ENCODE measurements at regions not wholly inside any gene's neighbourhood (a gene's known extent, or its start where the extent isn't known, plus 50 kb on each side); places are given as distances from the start of the nearest gene placed in this dataset.
"Not testable (repeated sequence)": the region's sequence is repeated elsewhere in the genome, so short reads cannot be mapped to it uniquely, and the experiment has no call there.

DNA sequence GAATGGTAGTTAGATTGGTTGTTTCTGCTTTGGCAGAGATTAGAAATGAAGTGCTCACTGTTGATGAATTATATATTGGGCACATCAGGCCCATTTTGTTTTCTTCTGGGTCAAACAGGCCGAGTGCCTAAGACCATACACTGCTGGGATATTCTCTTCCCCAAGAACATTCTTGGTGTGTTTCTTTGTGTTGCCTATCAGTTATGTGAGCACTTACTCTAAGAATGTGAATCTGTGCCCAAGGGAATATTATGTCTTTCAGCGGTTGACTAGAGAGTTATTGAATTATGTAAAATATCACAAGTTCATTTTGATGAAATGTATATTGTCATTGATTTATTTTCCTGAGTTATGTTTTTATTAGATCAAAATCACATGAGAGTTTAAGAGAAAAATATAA lies 255.5 kb upstream of the SMIM30 start:
- DNase-seq = no peak

DNA sequence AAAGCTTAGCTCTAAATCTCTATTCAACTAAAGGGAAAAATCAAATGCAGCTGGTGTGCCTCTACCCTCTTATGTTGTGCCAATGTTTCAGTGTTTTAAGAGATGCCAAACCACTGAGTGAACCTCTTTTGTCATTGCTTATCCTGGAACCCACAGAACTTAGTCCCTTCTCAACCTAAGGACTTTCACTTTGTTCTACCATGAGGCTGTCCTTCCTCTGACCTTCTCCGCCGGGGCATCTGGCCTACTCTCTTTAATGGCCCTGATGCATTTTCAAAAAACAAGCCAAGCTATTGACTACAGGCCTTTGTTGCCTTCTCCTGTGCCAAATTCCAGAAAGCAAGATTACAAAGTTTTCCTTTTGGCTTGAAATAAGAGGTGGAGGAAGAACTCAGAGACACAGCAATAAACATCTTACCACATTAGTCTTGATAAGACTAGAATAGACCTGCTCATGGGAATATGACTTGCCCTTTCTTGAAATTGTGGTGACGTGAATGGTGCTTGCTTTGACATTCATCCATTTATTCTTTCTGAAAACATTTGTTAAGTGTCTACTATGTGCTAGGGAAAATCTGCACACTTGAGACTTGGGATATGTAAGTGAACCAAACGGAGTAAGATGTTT lies 253.2 kb upstream of the SMIM30 start:
- DNase-seq = no peak

DNA sequence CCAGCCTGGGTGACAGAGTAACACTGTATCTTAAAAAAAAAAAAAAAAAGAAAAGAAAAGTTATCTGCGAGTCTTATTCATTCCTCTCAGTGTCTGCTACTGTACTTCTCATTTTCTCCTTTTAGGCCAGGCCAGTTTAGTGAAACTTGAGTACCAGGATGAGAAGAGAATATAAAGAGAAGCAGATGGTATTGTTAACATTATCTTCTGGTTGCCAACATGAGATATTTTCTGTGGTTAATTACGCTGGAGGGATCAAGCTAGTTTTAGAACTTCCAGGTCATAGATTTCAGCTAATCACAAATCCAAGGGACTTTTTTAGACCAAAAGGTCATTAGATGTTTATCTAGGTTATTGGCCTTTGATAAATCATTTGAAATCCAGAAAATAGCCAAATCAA lies 252.6 kb upstream of the SMIM30 start:
- no peak for DNase-seq

- no peak for DNase-seq
These were observed 249.9 kb upstream of the SMIM30 start for GRCh38 chr7:113368256-113368655.

- no peak for DNase-seq
These were observed 248.8 kb upstream of the SMIM30 start for GRCh38 chr7:113367041-113367586.

GRCh38 chr7:113366122-113366521 lies 247.8 kb upstream of the SMIM30 start:
- DNase-seq = no peak

DNA sequence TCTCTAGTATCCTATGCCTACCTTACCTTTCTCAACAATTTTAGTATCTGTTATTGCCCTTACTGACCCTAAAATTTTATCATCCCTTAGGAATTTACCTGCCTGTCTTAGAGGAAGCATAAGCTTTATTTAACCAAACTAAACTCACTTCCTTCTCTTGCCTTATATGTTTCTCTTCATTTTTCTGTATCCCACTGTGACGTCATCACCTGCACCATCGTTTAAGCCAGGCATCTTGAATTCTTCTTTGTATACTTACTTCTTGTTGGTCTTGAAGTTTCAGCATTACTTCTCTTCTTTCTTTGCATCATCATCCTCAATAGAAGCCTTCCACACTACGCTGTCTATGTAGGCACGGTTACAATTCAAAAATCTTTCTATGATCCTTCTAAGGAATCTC lies 231.0 kb upstream of the SMIM30 start:
- no peak for DNase-seq

DNA sequence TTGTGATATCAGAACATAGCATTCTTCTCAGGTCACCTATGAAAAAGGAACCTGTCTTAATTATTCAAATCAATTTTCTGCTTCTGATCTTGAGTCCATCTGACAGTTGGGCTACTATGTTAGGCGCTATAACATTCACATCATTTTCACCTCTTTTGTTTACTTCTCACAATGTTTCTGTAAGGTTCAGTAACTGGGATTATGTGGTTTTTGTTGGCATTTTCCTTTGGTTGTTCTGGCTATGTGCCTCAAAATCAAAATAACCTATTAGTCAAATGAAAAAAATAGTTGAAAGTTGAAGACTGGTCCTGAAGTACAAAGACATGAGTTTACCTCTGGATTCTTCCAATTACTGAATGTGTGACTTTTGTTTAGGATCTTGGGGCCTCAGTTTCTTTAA lies 221.3 kb upstream of the SMIM30 start:
- no peak for DNase-seq

- DNase-seq = no peak
These were observed 219.8 kb upstream of the SMIM30 start for GRCh38 chr7:113338071-113338696.

GRCh38 chr7:113336838-113337237 lies 218.5 kb upstream of the SMIM30 start:
- DNase-seq = not testable (repeated sequence)

DNA sequence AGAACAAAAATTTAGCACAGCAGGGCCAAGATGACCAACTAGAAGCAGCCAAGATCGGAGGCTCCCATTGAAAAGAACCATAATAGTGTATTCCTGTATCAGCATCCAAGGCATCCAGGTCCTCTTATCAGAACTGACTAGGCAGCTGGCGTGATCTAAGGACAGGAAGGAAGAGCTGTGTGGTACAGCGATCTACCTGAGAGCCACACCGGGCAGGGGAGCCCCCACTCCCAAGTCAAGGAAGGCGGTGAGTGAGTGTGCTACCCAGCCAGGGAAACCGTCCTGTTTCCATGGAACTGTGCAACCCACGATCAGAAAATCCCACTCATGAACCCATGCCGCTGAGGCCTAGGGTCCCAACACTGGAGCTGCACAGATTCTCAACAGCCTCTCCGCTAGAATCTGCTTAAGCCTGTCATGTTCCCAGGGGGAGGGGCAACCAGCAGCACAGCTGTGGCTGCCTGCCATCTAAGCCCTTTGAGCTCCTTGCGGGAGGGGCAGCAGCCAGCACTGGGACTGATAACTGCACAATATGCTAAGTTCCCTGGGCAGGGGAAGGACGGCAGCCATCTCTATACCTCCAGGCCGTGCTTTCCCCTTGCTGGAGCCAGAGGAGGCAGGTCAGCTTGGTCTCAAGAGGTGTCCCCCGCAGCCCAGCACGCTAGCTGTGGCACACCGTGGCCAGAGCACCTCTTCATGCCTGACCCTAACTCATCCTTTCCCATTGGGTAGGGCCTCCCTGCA lies 213.0 kb upstream of the SMIM30 start:
- DNase-seq = no peak

DNA sequence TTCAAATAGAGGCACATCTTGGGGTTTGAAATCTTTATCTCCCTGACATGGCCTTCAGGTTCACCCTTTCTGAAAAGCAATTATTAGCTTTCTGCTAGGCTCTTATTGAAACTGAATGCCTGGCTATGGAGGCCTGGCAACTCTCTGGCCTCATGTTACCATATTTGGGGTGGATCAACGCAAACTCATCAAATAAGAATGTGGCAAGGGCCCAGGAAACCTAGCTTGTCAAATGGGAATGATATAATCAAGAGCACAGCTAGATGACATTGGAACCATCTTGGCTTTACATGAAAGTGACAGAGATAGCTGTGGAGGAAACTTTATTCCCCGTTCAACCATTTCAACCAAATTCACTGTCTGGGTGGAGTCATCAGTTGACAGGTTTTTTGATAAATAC lies 202.8 kb upstream of the SMIM30 start:
- DNase-seq = no peak

DNA sequence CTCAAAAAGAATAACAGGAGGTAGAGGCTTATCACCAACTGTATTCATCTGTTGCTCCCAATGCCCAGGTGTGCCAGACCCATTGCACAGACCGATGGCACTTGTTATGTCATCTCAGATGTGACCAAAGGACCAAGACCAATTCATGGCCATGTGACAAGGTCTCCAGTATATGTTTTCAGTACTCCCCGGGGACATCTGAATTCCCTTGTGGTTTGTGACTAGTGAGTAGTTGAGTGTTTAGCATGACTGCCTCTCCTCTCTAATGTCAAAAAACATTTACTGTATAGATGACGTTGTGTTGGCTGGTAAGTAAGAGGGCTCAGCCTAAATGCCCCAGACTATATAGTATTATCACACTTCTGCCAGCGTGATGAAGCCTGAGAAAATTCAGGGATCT lies 202.1 kb upstream of the SMIM30 start:
- DNase-seq = no peak

DNA sequence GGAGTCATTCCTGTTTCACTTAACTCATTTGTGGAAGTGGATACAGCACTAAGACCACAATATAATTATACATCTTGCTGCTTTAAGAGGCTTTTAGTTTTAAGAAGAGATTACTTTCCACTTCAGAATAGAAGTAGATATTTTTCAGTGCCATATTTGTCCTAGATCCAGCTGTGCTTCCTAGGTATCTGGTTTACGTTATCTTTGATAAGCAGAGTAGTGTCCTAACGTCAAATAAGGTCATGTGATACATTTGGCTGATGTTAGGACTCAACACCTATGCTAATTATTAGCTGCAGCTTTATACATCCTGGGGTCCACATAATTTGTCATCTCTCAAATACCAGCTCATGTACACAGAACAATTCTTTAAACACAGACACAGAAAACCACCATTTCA lies 196.2 kb upstream of the SMIM30 start:
- no peak for DNase-seq

DNA sequence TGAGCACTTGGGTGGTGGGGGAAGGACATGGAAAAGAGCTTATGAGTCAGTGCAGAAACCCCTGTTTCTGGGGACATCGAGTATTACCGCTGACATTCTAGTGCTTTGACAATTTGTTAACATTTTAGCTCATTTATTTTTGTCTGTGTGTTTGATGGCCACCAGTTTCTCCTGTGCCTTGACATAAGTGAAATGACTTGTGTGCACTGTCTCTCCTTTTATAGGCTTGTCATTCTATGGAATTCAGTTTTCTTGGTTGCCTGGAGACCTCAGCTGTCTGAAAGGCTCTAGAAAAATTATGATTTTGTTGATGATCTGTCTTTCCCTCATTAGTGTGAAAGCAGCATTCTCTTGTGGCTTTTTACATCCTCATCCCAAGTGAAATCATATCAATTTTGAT lies 190.0 kb upstream of the SMIM30 start:
- no peak for DNase-seq

GRCh38 chr7:113307147-113307546 lies 188.8 kb upstream of the SMIM30 start:
- no peak for DNase-seq

GRCh38 chr7:113306302-113306701 lies 187.9 kb upstream of the SMIM30 start:
- no peak for DNase-seq

GRCh38 chr7:113304104-113304503 lies 185.8 kb upstream of the SMIM30 start:
- no peak for DNase-seq

GRCh38 chr7:113303388-113303787 lies 185.0 kb upstream of the SMIM30 start:
- not testable (repeated sequence) for DNase-seq

- DNase-seq = no peak
These were observed 183.6 kb upstream of the SMIM30 start for GRCh38 chr7:113301983-113302382.

- no peak for DNase-seq
These were observed 182.8 kb upstream of the SMIM30 start for GRCh38 chr7:113301141-113301540.

- no peak for DNase-seq
These were observed 181.4 kb upstream of the SMIM30 start for GRCh38 chr7:113299748-113300147.

DNA sequence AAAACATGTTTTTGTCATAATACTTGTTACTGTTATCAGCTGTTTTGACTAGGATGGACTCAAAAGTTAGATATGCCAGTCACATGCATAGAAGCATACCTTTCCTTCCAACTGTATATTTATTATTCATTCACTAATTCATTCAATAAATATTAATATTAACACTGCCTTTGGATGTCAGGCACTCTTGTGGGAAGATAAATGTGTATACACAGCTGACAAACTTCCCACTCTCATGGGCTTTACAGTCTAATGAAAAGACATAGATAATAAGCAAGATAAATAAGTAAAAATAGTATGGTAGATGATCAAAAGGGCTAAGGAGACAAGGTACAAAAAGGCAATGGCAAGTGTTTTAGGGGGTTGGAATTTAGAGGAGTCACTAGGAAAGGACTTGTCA lies 180.1 kb upstream of the SMIM30 start:
- DNase-seq = no peak

DNA sequence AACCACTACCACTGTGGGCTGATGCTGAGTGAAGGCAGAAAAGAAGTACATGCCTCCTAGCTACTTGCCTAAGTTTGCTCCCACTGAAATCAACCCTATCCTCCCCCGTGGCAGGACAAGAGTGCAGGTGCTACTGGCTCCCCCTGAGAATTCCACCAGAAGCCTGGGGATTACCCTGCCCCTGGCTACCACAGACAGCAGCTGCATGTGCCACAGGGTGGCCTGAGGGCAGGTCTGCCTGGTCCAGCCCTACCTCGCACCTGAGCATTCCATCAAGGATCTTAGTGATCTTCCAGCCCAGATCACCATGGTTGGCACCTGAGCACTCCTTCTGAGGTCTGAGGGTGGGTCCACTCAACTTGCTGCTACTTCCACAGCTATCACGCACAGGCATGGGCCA lies 176.4 kb upstream of the SMIM30 start:
- no peak for DNase-seq

Data from midbrain (tissue), 1 donor.